HG02938 (cell line): ENCODE measurements at regions not wholly inside any gene's neighbourhood (a gene's known extent, or its start where the extent isn't known, plus 50 kb on each side); places are given as distances from the start of the nearest gene placed in this dataset.

ENCODE experiments used
- ATAC-seq: cut with Tn5 transposase; IDR thresholded peaks from one replicate; pipeline ENCODE4 v1.9.1; 2021; ENCODE audit warnings: mild to moderate bottlenecking, moderate library complexity; ENCODE audit not compliant: unreplicated experiment

DNA sequence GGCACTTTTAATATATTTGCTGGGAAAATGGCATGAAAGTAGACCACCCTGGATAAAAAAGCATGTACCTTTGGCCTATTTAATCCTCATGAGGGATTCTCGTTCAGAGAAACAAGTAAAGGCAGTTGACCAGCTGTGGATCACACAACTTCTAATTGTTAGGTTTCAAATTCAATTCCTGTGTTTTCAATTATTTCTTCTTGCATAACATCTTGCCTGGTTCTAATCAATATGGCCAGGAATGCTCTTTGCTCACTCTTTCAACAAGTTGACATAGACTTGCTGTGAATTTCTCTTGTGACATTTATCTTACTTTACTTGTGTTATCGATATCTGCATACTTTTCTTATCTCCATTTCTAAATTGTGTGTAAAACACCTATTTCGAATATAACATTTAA is 211.8 kb downstream of the SLC7A11 start:
- no peak for ATAC-seq

DNA sequence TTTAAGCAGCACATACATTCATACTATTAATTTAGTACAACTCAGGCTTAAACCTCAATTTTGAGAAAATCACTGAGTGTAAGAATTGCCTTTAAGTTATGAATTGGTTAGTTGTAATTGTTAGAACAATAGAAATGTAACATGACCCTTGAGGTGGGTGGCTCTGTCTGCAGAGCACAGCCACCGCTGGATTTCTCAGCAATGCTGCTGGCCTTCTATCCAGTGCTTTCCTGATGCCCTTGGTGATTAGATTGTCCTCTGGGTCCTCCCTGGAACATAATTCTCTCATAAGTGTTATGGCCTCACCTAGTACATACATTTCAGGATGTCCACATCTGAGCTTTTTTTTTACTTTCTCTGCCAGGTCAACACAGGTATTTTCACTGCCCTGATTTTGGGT is 213.2 kb downstream of the SLC7A11 start:
- no peak for ATAC-seq

DNA sequence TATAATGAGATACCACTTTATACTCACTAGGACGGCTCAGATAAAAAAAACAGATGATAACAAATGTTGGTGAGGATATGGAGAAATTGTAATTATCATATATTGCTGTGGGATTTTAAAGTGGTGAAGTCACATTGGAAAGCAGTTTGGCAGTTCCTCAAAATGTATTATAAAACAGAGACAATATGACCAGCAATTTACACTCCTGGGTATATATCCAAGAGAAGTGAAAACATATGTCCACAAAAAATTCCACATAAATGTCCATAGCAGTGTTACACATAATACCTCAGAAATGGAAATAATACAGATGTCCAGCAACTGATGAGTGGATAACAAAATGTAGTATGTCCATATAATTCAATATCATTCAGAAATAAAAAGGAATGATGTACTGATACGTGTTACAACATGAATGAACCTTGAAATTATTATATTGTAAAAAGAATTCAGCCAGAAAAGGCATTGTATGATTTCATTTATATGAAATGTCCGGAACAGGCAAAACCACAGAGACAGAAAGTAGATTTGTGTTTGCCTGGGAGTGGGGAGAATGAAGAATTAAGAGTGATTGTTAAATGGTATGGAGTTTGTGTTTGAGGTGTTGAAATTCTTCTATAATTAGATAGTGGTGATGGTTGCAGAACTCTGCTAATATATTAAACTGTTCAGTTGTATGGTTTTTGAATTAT is 220.9 kb downstream of the SLC7A11 start:
- no peak for ATAC-seq

DNA sequence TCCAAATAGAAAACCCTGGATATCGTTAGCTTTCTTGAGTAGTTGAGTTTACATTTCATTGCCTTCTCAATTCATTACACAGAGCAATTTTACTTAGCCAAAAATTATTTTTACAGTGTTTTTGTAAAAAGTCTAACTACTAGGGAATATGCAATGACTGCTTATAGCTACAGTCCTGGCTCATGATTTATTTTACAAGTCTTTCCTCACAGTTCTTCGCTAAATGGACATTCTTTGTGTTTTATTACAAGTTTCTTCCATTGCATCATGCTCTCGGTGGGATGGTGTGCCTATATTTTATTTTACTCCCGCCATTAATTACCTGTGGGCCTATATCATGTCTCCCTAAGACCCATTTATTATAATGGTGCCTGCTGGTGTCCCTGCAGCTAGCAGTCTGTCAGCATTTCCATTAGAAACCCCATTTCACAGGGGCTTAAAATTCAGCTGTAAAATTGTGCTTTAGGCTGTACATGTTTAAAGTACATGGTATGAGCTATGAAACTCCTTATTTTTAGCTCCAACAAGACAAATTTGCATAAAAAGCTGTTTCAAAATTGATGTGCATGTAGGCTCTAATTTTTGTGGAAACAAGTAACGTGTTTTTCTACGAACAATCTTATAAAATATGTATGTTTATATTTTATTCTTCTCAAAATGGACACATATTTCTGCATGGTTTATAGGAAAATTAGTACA is 227.4 kb downstream of the SLC7A11 start:
- ATAC-seq = no peak

DNA sequence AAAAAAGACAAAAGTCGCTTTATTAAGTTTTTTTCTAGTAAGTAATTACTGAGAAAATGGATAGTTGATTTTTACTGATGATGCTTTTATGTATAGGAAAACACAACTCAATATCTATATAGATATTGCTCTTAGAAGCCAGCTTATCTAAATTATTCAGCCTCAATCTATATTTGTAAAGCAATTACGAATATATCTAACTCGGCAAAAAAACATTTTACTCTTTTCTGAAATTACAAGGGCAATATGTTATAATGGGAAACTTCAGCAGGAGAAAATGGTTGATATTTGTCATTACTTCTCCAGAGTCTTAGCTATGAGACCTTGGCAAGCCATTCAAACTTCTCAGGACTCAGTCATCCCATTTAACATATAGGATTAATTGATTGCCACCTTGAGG is 228.5 kb downstream of the SLC7A11 start:
- ATAC-seq = no peak

DNA sequence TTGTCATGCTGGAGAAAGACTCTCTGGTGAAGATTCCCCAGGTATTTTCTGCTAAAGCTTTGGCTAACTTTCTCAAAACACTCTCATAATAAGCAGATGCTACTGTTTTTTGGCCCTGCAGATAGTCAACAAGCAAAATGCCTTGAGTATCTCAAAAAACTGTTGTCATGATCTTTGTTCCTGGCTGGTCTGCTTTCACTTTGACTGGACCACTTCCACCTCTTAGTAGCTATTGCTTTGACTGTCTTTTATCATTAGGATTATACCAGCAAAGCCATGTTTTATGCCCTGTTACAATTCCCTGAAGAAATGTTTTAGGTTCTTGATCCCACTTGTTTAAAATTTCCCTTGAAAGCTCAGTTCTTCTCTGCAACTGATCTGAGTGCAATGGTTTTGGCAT is 231.5 kb downstream of the SLC7A11 start:
- ATAC-seq = peak; percentile 89

DNA sequence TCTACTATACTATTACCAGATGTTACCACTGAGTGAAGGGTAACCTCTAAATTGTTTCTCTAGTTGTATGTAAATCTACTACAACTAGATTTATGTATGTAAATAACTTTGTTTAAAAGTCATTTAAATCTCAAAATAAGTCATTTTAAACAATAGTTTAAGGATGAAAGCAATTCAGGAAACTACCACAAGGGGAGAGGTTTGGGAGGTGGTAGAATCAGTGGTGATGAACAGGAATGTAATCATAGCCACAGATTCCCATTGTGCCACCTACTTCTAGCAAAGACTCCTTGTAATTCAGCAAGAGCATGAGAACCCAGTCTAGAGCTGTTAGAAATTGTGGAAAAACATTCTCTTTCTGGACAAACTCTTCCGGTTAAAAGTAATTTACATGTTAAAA is 234.6 kb downstream of the SLC7A11 start:
- ATAC-seq = no peak

DNA sequence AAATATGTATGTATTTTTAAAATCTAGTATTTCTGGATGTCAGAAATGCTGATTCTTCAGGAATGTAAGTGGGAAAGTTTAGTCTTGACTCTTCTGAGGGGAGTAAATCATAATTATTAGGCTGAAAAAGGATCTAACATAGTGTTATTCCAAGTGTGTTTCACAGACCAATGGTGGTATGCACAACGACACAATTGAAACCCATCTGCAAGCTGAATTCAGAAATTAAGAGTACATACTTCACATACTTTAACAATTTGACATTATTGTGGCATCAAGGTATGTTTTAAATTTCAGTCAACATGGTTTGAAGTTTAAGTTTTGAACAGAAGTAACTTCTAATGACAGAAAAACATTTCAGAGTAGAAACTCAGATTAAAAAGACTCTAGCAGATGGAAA is 236.7 kb downstream of the SLC7A11 start:
- ATAC-seq = no peak

DNA sequence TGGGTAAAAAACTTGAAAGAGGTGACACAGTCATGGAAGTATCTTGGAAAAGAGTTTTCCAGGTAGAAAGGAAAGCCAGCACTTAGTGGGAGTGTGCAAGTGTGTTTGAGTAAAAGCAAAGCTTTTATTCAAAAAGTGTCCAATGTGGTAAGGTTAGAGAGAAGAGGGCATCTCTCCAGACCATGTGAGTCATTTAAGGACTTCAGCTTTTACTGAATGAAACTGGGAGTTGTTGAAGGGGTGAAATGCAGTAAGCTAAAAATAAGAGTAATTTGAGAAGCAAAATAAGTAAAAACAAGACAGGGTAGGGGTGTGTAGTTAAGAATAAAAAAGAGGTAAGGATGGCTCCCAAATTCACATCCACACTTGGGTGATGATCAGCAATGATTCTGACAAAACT is 238.9 kb downstream of the SLC7A11 start:
- peak; percentile 97 for ATAC-seq

DNA sequence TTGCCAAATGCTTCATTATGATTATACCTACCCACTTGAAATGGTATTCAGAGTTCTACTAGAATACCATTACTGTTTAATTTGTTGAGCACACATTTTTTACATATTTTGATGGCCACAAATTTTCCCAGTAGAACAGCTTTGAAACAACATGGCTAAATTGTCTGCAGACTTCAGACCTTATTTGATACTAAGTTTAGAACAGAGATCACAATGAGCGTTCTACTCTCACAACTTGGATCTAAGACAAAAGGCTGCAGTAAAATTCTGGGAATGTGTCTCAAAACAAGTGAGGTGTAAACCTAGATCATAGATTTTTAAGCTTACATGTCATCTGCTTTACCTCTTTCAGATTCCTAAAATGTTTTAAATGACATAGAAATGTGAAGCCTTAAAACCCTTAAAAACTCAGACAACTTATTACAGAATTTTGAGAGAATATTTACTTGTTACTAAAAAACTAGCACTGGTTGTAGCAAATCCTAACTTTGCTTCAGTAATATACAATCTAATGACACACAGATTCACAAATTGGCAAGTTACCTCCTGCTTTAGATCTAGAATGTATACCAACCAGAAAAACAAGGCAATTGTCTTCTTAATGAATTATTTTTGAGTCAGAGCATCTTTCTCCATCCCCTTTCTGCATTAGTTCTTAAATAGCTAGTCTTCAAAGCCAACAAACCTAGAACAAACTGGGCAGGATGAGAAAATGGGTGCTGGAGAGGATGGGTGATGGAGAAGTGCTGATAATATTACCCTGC is 243.3 kb downstream of the SLC7A11 start:
- no peak for ATAC-seq

DNA sequence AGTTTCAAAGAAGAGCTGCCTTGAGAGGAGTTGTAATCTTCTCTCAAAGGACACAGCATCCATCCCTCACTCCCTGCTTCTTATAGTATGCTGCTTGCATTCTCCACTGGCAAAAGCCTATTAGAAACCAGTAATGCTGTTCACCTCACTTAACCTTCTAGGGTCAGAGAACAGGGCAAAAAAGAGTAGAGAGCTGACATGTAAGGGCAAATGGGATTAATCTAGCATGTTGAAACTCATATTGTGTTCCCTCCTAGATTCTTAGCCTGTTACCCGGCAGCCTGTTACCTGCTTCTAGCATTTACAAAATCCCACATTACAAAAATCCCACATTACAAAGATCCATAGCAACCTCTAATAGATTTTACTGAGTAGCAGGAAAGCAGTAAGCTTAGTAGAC is 244.7 kb downstream of the SLC7A11 start:
- ATAC-seq = no peak

DNA sequence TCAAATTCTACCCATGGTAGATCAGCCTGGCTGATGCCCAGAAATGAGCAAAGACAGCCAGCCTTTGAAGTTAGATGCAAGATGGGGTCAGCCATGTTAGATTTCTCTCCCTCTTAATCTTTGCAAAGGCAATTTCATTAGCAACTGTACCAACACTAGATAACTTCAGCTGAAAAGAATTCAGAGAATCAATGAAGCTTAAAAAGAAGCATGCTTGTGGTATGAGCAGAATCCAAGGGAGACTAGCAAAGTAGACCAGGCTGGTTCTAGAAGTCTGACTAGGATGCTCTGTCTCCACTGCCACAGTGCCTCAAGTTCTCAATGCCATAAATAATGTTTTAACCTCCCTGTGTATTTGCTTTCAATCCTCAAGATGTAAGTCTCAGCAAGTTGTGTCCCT is 247.3 kb downstream of the SLC7A11 start:
- no peak for ATAC-seq

DNA sequence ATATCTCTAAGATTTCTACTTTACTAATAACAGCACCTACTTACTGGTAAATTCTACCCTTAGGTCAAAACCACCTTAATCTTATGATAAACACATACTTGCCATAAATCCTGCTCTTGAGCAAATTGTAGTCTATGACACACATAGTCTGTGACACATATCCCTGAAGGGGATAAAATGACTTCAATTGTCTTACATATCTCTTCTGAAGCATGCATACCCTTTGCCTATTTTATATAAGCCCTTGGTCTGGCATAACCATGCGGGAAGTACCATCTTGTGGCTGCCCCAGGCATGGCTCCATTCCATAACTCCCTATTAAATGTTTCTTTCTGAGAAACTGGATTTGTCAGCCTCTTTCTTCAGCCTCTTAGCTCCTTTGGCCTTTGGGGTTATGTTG is 248.9 kb downstream of the SLC7A11 start:
- no peak for ATAC-seq

DNA sequence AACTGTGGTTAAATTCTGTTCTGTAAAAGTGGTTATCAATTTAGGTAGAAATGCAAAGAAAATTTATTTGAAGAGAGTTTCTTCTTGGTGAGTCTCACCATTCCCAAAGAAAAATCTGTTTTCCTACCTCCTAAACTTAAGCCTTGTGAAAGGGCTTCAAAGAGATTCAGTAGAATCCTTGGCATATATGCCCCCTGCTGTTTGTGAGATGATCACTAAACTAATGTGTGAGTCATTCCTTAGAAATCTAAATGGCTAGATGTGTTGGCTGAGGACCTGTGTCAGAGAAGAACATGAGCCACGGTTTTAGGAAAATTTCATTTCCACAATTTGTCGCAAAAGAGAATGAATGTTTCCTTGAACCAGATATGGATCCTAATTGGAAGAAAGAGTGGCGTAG is 260.9 kb downstream of the SLC7A11 start:
- ATAC-seq = no peak

DNA sequence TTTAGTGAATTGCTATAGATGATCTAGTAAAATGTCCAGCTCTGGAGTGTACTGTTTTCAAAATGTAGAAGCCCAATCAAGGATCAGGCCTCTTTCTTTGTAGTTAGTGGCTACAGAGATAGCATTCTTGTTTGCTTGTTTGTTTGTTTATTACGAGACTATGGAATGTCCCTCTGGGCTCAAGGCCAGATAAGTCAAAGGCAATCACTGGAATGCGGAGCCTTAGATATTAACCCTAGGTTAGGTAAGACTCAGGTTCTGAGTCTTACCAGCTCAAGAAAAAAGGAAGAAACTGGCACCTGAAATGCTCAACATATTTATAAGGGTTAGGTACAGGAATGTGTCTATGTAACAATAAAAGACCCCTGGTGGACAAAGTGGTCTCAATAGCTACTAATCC is 261.5 kb downstream of the SLC7A11 start:
- no peak for ATAC-seq

DNA sequence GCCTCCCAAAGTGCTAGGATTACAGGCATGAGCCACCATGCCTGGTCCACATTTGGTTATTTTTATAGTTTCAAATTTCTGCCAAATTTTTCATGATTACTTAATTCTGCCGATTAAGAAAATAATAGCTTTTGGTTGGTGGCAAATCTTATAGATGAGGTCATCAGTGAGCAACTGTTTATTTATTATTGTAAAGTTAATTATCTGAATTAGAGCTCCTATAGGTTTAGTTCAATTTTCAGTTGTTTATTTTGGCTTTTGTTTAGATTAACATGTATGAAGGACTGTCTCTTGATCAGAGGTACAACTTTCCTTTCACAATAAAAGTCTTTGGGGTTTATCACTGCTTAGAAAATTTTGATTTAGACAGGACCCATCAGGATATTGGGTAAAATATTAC is 262.2 kb downstream of the SLC7A11 start:
- no peak for ATAC-seq

DNA sequence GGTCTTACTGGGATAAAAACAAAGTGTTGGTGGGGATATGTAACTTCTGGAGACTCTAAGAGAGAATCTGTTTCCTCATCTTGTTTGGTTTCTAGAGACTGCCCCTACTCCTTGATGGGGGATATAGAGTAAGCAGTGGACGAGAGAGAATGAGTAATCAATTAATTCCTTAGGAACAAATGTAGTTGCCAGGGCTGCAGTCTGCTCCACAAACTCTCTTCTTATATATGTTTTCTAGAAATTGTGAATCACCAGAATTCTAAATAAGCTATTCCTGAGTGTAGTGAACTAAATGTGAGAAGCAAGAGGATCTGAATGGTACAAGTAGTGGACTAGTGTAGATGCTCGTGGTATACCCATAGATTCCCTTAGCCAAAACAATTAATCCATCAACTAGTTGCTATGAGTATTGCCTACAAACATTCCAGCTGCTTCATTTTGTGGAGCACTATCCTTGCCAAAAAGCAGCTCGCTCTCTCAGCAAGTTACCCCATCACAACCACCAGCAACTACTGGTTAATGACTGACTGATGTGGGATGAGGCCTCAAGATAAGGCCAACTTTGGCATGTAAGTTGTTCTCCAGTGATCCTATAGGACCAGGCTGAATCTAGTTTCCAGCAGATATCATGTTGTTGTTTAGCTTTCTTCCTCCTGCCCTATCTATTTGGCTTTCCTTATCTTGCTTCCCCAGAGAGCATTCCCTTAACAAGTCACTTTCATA is 273.0 kb downstream of the SLC7A11 start:
- no peak for ATAC-seq

DNA sequence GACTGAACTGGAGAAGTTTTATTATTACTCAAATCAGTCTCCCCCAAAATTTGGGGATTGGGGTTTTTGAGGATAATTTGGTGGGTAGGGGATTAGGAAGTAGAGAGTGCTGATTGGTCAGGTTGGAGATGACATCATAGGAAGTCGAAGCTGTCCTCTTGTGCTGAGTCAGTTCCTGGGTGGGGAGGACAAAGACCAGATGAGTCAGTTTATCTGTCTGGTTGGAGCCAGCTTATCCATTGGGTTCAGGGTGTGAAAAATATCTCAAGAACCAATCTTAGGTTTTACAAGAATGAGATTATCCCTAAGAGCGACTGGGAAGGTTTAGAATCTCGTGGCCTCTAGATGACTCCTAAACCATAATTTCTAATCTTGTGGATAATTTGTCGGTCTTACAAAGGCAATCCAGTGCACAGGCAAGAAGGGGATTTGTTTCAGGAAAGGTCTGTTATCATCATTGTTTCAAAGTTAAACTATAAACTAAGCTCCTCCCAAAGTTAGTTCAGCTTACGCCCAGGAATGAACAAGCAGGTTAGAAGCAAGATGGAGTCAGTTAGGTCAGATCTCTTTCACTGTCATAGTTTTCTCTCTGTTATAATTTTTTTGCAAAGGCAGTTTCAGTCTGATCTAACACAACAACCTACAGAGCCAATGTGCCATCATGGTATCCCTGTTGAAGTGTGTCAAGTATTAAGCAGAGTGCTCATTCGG is 274.5 kb downstream of the SLC7A11 start:
- ATAC-seq = no peak

DNA sequence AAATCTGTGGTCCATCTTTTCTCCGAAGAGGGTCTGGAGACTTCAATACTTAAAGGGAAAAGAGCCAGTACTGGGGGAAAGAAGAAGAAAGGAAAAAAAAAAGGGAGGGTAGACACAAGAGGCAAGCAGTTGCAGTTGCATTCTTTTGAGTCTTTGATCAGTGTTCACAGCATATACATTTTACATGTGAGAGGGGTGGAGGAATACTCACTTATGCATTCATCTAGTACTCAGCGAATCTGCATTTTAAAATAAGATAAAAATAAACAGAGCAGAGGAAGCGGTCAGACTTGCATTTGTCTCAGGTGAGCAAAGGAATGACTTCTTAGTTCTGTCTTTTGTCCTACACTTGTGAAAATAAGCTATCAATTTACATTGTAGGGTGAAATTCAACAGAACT is 275.6 kb downstream of the SLC7A11 start:
- ATAC-seq = no peak

DNA sequence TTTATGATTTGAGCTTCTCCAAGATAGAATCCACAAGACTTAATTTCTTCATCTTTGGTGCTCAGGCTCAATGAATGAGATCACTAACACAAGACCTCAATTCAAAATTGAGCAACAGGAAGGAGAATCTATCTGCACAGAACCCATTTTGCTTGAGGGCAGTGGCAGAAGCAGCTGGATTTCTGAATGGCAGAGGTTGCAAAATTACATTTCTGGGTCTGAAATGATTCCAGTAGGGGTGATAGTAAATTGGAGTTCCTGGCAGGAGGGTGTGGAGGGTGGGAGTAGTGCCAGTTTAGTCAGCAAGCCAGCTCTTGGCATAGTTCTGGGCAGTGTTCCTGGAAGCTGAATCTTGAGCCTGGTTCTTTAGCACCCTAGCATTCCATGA is 281.1 kb downstream of the SLC7A11 start:
- no peak for ATAC-seq
